GM21526 (cell line): ENCODE measurements at regions not wholly inside any gene's neighbourhood (a gene's known extent, or its start where the extent isn't known, plus 50 kb on each side); places are given as distances from the start of the nearest gene placed in this dataset.
A peak's percentile ranks its signal among the peaks of the same experiment; 100 is the strongest.

Source experiments
- ATAC-seq: cut with Tn5 transposase; IDR thresholded peaks from one replicate; pipeline ENCODE4 v1.9.1; 2021; ENCODE audit warnings: moderate library complexity; ENCODE audit not compliant: unreplicated experiment, low FRiP score

DNA sequence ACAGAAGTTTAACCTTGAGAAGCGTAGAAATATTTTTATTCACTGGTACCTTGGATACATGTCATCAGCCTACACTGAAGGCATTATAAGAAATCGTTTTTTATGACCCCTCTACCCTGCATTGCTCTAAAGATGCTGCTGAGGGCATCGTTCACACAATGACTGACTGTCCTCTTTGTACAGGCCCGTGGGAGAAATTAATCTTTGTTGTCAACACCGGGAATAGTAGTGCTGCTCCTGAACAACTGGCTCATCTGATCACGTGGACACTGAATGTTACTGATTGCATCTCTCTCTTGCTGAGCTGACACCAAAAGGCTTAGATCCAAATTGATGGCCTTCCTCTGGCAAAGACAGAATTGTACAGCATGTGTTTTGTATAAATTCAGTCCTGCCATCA lies 157.1 kb upstream of the SMLR1 start:
- no peak for ATAC-seq

GRCh38 chr6:130671119-130671518 lies 156.1 kb upstream of the SMLR1 start:
- ATAC-seq: no peak

GRCh38 chr6:130671577-130671976 lies 155.6 kb upstream of the SMLR1 start:
- ATAC-seq: no peak

DNA sequence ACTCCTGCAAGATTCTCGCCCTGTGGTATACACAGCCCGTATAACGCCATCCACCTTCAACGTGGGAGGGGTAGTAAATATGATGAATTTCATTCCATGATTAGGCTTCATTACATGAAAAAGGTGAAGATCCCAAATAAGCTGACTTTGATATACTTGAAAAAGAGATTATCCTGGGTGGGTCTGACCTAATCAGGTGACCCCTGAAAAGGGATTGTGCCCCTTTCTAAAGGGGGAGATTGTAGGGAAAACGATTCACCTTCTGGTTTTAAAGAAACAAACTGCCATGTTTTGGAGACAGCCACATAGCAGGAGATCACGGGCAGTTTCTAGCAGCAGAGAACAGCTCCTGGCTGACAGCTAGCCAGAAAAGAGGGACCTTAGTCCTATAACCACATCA lies 155.1 kb upstream of the SMLR1 start:
- no peak for ATAC-seq

GRCh38 chr6:130674604-130675003 lies 152.6 kb upstream of the SMLR1 start:
- ATAC-seq: no peak

DNA sequence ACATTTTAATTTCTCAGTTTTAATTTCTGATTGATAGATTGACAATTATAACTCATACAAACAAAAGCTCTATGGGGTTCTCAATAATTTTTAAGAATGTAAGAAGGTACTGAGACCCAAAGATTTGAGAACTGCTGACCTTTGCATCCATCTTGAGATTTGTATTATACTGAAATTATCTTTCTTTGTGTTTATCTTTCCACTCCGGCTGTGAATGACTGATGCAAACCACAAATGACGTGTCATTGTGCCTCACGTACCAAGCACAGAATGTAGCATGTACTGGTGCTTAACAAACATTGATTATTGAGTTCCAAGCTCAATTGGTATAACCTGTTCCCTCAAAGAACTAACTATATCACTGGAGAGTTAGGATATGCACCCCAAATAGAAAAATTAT lies 152.1 kb upstream of the SMLR1 start:
- ATAC-seq: no peak

GRCh38 chr6:130676077-130676772 lies 151.0 kb upstream of the SMLR1 start:
- no peak for ATAC-seq

DNA sequence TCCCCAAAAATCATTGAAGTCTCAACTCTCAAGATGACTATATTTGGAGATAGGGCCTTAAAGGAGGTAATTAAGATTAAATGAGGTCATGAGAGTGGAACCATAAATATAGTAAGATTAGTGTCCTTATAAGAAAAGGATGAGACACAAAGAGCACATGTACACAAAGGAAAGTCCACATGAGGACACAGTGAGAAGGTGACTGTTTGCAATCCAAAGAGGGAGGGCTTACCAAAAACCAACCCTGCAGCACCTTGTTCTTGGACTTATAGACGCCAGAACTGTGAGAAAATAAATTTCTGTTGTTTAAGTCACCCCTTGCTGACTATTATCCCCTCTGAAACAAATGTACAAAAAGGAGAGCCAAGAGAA lies 150.4 kb upstream of the SMLR1 start:
- no peak for ATAC-seq

DNA sequence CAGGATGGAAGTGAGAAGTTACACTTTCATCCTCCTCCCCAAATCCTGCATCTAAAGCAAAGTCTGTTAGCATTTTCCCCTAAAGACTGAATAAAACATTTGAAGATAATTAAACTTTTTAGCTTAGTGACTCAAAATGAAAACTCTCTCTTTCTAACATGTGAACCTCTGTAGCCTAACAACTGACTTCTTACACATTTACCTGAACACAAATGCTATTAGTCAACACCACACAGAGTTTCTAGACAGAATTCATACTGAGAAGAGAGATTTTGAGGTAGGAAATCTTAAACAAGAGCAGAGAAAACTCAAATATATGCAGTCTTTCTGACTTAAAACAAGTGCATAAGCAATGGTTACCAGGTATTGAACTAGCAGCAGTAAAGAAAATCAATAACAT lies 149.9 kb upstream of the SMLR1 start:
- no peak for ATAC-seq

DNA sequence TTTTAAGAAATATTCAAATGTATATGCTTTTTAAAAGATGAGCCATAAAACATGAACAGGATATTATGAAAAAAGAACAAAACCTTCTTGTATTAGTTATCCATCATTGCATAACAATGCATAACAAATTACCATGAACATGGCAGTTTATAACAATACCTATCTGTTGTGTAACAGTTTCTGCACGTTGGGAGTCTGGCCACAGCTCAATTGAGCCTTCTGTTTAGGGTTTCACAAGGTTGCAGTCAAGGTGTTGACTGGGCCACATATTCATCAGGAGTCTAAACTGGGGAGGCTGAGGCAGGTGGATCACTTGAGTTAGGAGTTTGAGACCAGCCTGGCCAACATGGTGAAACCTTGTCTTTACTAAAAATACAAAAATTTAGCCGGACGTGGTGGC lies 149.4 kb upstream of the SMLR1 start:
- ATAC-seq: no peak

- ATAC-seq: no peak
Measured at GRCh38 chr6:130679684-130680083, 147.5 kb upstream of the SMLR1 start.

DNA sequence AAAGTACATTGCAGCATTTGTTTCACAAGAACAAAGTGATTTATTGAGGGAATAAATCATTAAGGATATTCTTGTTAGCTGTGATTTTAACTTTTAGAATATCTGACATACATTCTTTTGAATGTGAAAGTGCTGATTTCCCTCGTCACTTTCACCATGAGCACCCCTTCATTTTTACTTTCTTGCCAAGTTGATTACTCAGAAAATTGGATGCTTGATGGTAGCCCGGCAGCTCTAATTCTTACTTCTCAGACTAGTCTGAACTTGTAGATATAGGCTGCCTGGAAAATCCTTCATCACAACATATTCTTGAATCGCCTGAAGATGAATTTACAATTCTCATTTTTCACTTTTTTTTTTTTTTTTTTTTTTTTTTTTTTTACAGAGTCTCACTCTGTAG lies 147.1 kb upstream of the SMLR1 start:
- no peak for ATAC-seq

DNA sequence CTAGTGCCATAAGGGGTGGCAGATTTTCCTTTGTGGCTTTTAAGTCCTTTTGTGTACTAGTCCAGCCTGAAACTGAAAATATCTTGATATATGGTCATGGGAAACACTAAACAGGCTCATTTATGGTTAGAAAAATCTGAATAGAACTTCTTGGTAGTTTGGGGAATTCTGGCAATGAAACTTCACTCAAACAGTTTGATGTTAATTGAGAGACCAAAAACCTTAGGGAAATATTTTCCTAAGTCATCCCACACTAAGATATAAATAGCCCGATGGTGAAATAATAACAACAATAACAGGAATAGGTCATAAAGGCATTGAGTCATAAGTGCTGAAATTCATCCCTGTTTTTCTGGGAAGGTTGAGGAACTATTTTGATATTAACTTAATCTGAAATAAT lies 146.2 kb upstream of the SMLR1 start:
- ATAC-seq: no peak

DNA sequence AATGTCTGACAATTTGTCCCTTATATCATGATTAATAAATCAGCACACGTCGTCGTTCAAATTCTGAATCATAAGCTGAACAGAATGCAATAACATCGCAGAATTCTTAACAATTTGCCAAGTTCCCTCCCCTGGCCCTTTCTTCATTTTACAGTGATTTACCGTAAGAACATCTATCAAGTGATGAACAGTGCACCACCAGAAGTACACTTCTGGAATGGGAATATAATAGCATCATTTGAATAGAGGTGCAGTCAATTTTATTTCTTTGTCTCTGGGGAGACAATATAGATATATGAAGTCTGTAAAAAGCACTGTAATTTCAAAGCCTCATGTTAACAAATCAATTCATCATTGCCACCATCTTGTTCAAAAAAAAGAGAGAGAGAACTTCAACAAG lies 145.1 kb upstream of the SMLR1 start:
- ATAC-seq: no peak

DNA sequence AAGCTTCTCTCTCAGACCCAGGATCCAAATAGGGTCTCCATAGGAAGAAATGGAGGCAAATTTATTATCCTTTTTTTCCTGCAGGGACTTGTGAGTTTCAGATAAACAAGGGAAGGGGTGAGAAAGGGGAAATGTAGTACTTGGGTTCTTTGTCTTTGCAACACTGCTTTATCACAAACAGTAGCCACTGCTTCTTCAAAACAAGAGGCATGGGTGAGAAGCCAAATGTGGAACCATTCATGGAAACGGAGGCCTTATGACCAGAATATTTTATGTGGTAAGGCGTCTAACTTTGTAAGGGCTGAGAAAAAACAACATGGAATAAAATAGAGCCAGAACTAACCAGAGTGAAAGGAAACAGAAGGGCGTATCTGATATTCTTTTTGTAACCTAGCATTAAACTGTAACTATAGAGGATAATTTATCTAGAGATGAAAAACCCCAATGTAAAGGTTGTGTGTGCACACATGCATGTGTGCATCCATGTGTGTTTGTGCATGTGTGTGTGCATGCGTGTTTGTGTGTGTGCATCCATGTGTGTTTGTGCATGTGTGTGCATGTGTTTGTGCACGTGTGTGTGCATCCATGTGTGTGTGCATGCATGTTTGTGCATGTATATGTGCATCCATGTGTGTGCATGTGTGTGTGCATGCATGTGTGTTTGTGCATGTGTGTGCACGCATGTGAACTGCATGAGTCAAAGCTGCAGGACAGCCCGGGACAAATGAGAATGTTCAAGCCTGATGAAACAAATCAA lies 143.3 kb upstream of the SMLR1 start:
- no peak for ATAC-seq

- no peak for ATAC-seq
Measured at GRCh38 chr6:130692659-130693058, 134.5 kb upstream of the SMLR1 start.

GRCh38 chr6:130693944-130694343 lies 133.3 kb upstream of the SMLR1 start:
- ATAC-seq: no peak

GRCh38 chr6:130694606-130695005 lies 132.6 kb upstream of the SMLR1 start:
- ATAC-seq: no peak

DNA sequence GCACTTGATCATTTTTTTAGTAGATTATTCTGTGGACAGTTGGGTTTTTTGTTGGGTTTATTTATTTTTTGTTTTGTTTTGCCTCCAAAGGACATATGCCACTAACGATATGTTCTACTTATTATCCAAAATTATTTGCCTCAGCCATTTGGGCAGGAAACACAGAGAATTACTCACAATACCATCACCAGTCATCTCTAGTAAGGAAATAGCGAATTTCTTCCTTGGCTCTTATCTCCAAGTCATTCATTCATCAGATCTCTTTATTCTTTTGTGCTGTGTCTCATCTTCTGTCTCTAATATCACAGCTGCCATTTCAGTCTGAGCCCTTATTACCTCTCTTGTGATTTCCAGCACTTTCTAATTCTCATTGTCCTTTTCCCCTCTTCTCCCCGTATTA lies 130.4 kb upstream of the SMLR1 start:
- no peak for ATAC-seq

- peak; percentile 42 for ATAC-seq
Measured at GRCh38 chr6:130697271-130697994, 129.8 kb upstream of the SMLR1 start.

- ATAC-seq: peak; percentile 97
Measured at GRCh38 chr6:130697995-130698535, 129.1 kb upstream of the SMLR1 start.
